DOHH2 (cell line): ENCODE measurements at regions not wholly inside any gene's neighbourhood (a gene's known extent, or its start where the extent isn't known, plus 50 kb on each side); places are given as distances from the start of the nearest gene placed in this dataset.

Experiments
- CTCF ChIP-seq: fragments of 200-600 bp; sonication (generic); IDR thresholded peaks from one replicate; pipeline ENCODE4 v1.5.1; 2014; ENCODE audit warnings: antibody characterized with exemption, mild to moderate bottlenecking, low read depth, low read length; ENCODE audit not compliant: poor library complexity, severe bottlenecking
- EZH2phosphoT487 ChIP-seq: fragments of 200-600 bp; sonication (generic); IDR thresholded peaks from 2 replicates; pipeline ENCODE4 v1.6.1; 2017; ENCODE audit warnings: borderline replicate concordance, mild to moderate bottlenecking, antibody characterized with exemption, low read length, moderate library complexity, mixed read lengths

- TF ChIP-seq CTCF = no peak
- no peak for TF ChIP-seq EZH2phosphoT487
Measured at GRCh38 chr5:159441441-159441840, 111.2 kb upstream of the IL12B start.
